Erythroblast (primary cell): ENCODE measurements at regions not wholly inside any gene's neighbourhood (a gene's known extent, or its start where the extent isn't known, plus 50 kb on each side); places are given as distances from the start of the nearest gene placed in this dataset.

Experiments
- GATA1 ChIP-seq: IDR thresholded peaks from 2 replicates; pipeline ENCODE4 v1.6.1; 2011; ENCODE audit warnings: low read depth, mild to moderate bottlenecking, control low read depth, low read length, moderate library complexity
- POLR2A ChIP-seq: IDR thresholded peaks from 2 replicates; pipeline ENCODE4 v1.6.1; 2011; ENCODE audit warnings: mild to moderate bottlenecking, low read length

- TF ChIP-seq POLR2A: no peak
- TF ChIP-seq GATA1: no peak
Measured at GRCh38 chr4:64903986-64904385, 494.7 kb upstream of the TECRL start.
